Suprapubic skin (tissue), 4 donors: ENCODE measurements at regions not wholly inside any gene's neighbourhood (a gene's known extent, or its start where the extent isn't known, plus 50 kb on each side); places are given as distances from the start of the nearest gene placed in this dataset.

Source experiments
- DNase-seq, 2 donors: peaks; one replicate each; pipeline ENCODE4 v3.0.0-alpha.2; 2019; ENCODE audit warnings: low spot score in 2 of 2
- H3K27ac ChIP-seq: fragments of 200-600 bp; sonication (generic); one replicate; pipeline ENCODE4 v1.5.1; 2019
- H3K27me3 ChIP-seq: fragments of 200-600 bp; sonication (generic); one replicate; pipeline ENCODE4 v1.5.1; 2019
- H3K36me3 ChIP-seq: fragments of 200-600 bp; sonication (generic); one replicate; pipeline ENCODE4 v1.5.1; 2019
- H3K4me1 ChIP-seq: fragments of 200-600 bp; sonication (generic); one replicate; pipeline ENCODE4 v1.5.1; 2019
- H3K4me3 ChIP-seq: fragments of 200-600 bp; sonication (generic); one replicate; pipeline ENCODE4 v1.5.1; 2019; ENCODE audit warnings: mild to moderate bottlenecking
- H3K9me3 ChIP-seq: fragments of 200-600 bp; sonication (generic); one replicate; pipeline ENCODE4 v1.5.1; 2019
- CTCF ChIP-seq, 2 donors: fragments of 200-600 bp in 1 of 2; fragments of 450-650 bp in 1 of 2; sonication (generic) in 1 of 2; IDR thresholded peaks; one replicate each; pipeline ENCODE4 v1.5.1; 2016 to 2019; ENCODE audit warnings: antibody characterized with exemption in 2 of 2, mild to moderate bottlenecking in 1 of 2, moderate library complexity in 1 of 2
- EP300 ChIP-seq: sonication (generic); formaldehyde crosslinking; IDR thresholded peaks from one replicate; pipeline ENCODE4 v1.6.1; 2017; ENCODE audit warnings: antibody characterized with exemption
- POLR2A ChIP-seq, 2 donors: fragments of 450-650 bp; IDR thresholded peaks; one replicate each; pipeline ENCODE4 v1.6.1; 2017; ENCODE audit warnings: antibody characterized with exemption in 2 of 2, mild to moderate bottlenecking in 2 of 2, moderate library complexity in 2 of 2
- POLR2AphosphoS5 ChIP-seq, 3 donors: sonication (generic); formaldehyde crosslinking; IDR thresholded peaks; one replicate each; pipeline ENCODE4 v1.6.1; 2017; ENCODE audit warnings: antibody characterized with exemption in 3 of 3
- WGBS: methylation state at CpG from one replicate; pipeline ENCODE4 v1.1.5; 2018; 5-methylcytosine and 5-hydroxymethylcytosine counted together

- Histone ChIP-seq H3K4me3 (no peak overlapping the region), H3K9me3 (no peaks in the 10 kb centered on the region), H3K4me1 (peaks cover 16% of the 10 kb centered on the region), H3K27me3 (no peaks in the 10 kb centered on the region), H3K36me3 (no peaks in the 10 kb centered on the region), H3K27ac (no peak overlapping the region)
- WGBS: 39% methylated on average over 8 of the region's 8 CpGs
- TF ChIP-seq POLR2AphosphoS5 (IDR thresholded peaks at IDR 0.05) (no peak), POLR2A (IDR thresholded peaks at IDR 0.05) (no peak), EP300 (no peak), CTCF (IDR thresholded peaks at IDR 0.05) (peak; percentile 61 to 85)
- peak; percentile 40 to 73 for DNase-seq
Measured at GRCh38 chr7:4610768-4611467, 71.2 kb upstream of the FOXK1 start.

GRCh38 chr7:4612237-4612636 lies 69.9 kb upstream of the FOXK1 start:
- DNase-seq: peak; percentile 53 to 56
- Histone ChIP-seq H3K27ac (no peak overlapping the region), H3K36me3 (no peaks in the 10 kb centered on the region), H3K4me3 (no peak overlapping the region), H3K4me1 (peaks cover 16% of the 10 kb centered on the region), H3K27me3 (no peaks in the 10 kb centered on the region), H3K9me3 (no peaks in the 10 kb centered on the region)
- WGBS: 95% methylated on average over 13 of the region's 13 CpGs
- no peak for TF ChIP-seq CTCF (IDR thresholded peaks at IDR 0.05)
- no peak for TF ChIP-seq EP300
- no peak for TF ChIP-seq POLR2AphosphoS5 (IDR thresholded peaks at IDR 0.05)
- no peak for TF ChIP-seq POLR2A (IDR thresholded peaks at IDR 0.05)

GRCh38 chr7:4612939-4613841 lies 68.9 kb upstream of the FOXK1 start:
- TF ChIP-seq POLR2AphosphoS5 (IDR thresholded peaks at IDR 0.05) (no peak), EP300 (no peak), POLR2A (IDR thresholded peaks at IDR 0.05) (no peak), CTCF (IDR thresholded peaks at IDR 0.05) (no peak)
- peak in 1 of 2 donors; percentile 70 for DNase-seq
- Histone ChIP-seq H3K4me1 (peaks cover 16% of the 10 kb centered on the region), H3K36me3 (no peaks in the 10 kb centered on the region), H3K27ac (peak overlapping the region; percentile 76), H3K4me3 (peak overlapping the region; percentile 39), H3K27me3 (no peaks in the 10 kb centered on the region), H3K9me3 (no peaks in the 10 kb centered on the region)
- WGBS: 19% methylated on average over 24 of the region's 25 CpGs

GRCh38 chr7:4613846-4614548 lies 68.1 kb upstream of the FOXK1 start:
- peak in 1 of 2 donors; percentile 58 for DNase-seq
- Histone ChIP-seq H3K27me3 (no peaks in the 10 kb centered on the region), H3K4me1 (peaks cover 19% of the 10 kb centered on the region), H3K4me3 (peak overlapping the region; percentile 39), H3K9me3 (no peaks in the 10 kb centered on the region), H3K27ac (peak overlapping the region; percentile 76), H3K36me3 (no peaks in the 10 kb centered on the region)
- 32% methylated on average over 15 of the region's 15 CpGs for WGBS
- TF ChIP-seq CTCF (IDR thresholded peaks at IDR 0.05): no peak
- no peak for TF ChIP-seq EP300
- TF ChIP-seq POLR2A (IDR thresholded peaks at IDR 0.05): no peak
- no peak for TF ChIP-seq POLR2AphosphoS5 (IDR thresholded peaks at IDR 0.05)
